GM21619 (cell line): ENCODE measurements at regions not wholly inside any gene's neighbourhood (a gene's known extent, or its start where the extent isn't known, plus 50 kb on each side); places are given as distances from the start of the nearest gene placed in this dataset.
"Not testable (repeated sequence)": the region's sequence is repeated elsewhere in the genome, so short reads cannot be mapped to it uniquely, and the experiment has no call there.

Source experiments
- ATAC-seq: cut with Tn5 transposase; IDR thresholded peaks from one replicate; pipeline ENCODE4 v1.9.1; 2021; ENCODE audit not compliant: unreplicated experiment

DNA sequence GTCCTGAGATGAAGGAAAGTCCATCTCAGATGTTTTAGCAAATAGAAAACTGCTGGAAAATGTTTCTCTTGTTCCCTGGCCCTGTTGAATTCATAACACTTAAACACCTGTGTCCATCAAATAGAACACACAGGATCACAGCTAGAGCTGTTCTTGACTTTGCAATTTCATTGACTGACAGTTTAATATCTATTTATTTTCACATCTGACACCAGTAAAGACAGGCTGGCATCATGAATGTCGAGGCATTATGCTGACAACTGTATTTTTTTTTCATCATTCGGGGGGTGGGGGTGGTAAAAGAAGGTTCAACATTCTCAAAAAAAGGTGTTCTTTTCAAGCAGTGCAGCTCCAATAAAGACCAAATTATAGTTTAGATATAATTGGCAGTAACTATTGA lies 591.2 kb upstream of the PTBP2 start:
- ATAC-seq, result no peak

DNA sequence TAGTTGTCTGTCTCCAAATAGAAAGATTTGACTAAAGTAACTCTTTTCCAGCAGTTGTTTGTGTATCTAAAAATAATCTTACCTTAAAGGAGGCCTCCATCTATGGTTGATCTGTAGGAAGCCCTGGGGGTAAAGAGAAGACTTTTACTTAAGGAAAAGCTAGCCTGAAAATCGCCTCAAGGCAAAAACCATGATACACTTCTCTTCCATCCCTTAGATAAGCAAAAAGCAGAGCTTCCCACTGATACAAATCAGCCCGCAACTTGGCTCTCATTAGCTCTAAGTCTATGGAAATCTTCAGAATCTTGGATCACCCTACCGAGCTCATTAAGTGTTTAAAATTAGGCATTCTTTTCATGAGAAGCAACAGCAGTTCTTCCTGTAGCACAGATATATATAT lies 576.9 kb upstream of the PTBP2 start:
- ATAC-seq, result no peak

DNA sequence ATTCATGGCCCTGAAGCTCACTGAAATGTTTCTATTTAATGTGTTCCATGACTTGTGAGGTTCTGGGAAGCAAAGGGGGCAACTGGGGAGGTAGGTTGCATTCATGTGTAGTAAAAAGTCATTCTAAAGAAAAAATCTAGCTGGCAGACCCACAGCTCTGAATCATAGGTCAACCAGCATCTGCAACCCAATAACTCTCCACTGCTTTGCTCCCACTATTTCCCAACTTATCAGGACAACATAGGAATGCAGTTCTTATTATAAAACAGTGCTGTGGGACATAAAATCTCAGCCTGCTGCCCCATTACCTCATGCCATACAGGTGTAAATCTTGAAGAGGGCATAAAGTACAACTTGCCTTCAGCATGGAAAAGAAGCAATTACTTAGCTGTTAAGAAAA lies 576.1 kb upstream of the PTBP2 start:
- ATAC-seq, result no peak

- ATAC-seq, result not testable (repeated sequence)
Measured at GRCh38 chr1:96152957-96153356, 568.6 kb upstream of the PTBP2 start.

DNA sequence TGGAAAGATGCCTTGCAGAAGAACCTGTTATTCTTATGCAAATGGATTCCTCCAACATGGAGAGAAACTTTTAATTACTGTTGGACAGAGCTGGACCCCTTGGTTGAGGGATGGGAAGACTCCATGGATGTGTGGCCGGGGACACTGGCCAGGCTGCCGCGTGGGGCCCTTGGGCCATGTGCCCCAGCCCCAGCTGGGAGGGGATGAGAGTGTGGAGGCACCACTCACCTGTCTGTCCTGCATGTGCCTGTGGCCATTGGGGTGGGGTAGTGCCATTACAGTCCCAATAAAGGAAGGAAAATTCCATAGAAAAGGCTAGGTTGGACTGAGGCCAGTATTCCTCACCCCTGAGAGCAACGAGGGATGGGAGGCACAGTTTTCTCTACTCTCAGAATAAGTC lies 564.5 kb upstream of the PTBP2 start:
- ATAC-seq, result no peak

GRCh38 chr1:96159379-96159778 lies 562.2 kb upstream of the PTBP2 start:
- no peak for ATAC-seq

GRCh38 chr1:96164053-96164452 lies 557.5 kb upstream of the PTBP2 start:
- ATAC-seq, result no peak

- ATAC-seq, result no peak
Measured at GRCh38 chr1:96178053-96178452, 543.5 kb upstream of the PTBP2 start.

GRCh38 chr1:96183485-96183884 lies 538.1 kb upstream of the PTBP2 start:
- no peak for ATAC-seq

GRCh38 chr1:96183928-96184327 lies 537.7 kb upstream of the PTBP2 start:
- ATAC-seq, result no peak

DNA sequence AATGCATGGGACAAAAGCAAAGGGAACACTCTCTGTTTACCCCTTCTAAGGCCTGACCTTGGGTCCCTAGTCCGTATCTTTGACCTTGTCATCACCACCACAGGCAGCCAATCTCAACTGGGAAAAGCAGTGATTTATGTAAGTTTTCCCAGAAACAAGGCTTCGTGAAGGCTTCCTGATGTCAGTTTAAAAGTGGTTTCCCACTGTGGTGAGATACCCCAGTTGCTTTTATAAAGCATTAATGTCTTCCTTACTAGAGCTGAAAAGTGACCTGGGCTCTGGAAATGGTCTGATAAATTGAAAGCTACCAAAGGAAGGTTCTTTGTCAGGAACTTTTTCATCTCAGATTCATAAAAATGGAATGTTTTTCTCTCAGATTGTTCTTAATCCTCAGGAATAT lies 536.4 kb upstream of the PTBP2 start:
- no peak for ATAC-seq

GRCh38 chr1:96187020-96187419 lies 534.6 kb upstream of the PTBP2 start:
- no peak for ATAC-seq

- no peak for ATAC-seq
Measured at GRCh38 chr1:96191165-96191564, 530.4 kb upstream of the PTBP2 start.

DNA sequence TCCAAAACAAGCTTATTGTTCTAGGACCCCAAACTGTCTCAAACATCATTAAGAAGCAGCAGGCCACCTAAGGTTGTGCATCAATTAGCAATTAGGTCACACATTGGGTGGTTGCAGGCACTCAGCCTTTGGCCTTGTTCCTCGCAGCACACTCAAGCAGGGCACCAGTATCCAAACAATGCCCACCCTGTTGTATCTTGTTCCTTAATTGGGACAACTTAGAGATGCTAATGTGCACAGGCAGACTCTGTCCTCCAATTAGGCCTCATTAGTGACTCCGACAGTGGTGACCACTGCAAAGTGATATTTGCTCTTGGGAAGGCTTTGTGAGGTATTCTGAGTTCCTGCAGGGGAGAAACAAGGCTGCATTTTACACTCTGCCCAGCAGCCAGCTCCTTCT lies 515.1 kb upstream of the PTBP2 start:
- ATAC-seq, result no peak

DNA sequence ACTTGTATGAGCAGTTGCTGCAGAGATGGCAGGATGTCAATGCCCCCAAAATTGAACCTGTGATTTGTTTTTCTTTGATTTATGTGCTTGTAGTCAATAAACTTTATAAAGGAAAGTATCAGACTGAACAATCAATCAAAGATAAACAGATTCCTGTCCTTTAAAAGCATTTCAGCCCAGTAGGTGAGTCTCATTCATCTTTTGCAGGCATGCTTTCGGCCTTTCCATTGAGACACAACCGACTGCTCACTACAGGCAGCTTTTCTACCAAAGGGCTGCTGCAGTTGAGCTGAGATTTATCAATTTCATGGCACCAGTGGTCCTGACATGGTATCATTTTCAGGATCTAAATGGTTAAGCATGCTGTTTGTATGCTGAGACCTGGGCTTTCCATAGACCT lies 513.6 kb upstream of the PTBP2 start:
- ATAC-seq, result no peak

GRCh38 chr1:96208428-96208827 lies 513.2 kb upstream of the PTBP2 start:
- no peak for ATAC-seq

- no peak for ATAC-seq
Measured at GRCh38 chr1:96210054-96210453, 511.5 kb upstream of the PTBP2 start.

- ATAC-seq, result no peak
Measured at GRCh38 chr1:96211202-96211601, 510.4 kb upstream of the PTBP2 start.

GRCh38 chr1:96214982-96215381 lies 506.6 kb upstream of the PTBP2 start:
- ATAC-seq, result no peak

DNA sequence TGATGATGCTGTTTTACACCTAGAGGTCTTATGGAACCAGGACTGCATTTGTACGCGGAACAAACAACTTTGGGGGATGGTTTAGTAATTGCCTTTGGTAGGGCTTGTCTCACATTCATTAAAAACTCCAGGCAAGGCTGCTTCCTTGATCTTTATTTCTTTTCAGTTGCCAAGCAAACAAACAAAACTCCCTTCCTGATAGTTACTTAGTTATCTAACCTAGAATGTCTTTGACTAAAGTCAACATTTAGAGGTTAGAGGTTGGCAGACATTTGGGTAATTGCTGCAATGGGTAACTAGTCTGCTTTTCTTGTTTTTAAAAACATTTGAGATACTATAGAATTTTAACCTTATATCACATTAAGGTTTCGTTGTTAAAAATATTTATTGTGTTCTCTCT lies 500.9 kb upstream of the PTBP2 start:
- no peak for ATAC-seq

GRCh38 chr1:96222701-96223100 lies 498.9 kb upstream of the PTBP2 start:
- no peak for ATAC-seq

- ATAC-seq, result not testable (repeated sequence)
Measured at GRCh38 chr1:96224229-96224628, 497.4 kb upstream of the PTBP2 start.

DNA sequence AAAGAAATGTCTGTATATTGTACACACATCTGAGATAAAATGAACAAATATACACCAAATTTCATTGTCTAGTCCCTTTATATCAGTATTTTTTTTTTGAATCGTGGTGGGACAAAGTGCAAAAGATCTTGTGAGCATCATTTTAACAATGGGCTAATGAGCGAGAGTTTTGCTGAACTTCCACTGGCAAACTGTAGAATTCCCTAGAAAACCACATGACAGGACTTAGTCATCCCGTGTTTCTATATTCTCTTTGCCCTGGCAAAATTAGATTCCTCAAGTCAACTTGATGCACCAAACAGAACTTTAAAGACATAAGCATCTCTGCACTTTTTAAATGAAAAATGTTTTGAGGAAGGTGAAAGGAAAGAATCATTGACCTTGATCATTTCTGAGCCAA lies 488.2 kb upstream of the PTBP2 start:
- ATAC-seq, result no peak

GRCh38 chr1:96234299-96234698 lies 487.3 kb upstream of the PTBP2 start:
- no peak for ATAC-seq
